ENCODE measurements at regions not wholly inside any gene's neighbourhood (a gene's known extent, or its start where the extent isn't known, plus 50 kb on each side); places are given as distances from the start of the nearest gene placed in this dataset.
"Not testable (repeated sequence)": the region's sequence is repeated elsewhere in the genome, so short reads cannot be mapped to it uniquely, and the experiment has no call there.

DNA sequence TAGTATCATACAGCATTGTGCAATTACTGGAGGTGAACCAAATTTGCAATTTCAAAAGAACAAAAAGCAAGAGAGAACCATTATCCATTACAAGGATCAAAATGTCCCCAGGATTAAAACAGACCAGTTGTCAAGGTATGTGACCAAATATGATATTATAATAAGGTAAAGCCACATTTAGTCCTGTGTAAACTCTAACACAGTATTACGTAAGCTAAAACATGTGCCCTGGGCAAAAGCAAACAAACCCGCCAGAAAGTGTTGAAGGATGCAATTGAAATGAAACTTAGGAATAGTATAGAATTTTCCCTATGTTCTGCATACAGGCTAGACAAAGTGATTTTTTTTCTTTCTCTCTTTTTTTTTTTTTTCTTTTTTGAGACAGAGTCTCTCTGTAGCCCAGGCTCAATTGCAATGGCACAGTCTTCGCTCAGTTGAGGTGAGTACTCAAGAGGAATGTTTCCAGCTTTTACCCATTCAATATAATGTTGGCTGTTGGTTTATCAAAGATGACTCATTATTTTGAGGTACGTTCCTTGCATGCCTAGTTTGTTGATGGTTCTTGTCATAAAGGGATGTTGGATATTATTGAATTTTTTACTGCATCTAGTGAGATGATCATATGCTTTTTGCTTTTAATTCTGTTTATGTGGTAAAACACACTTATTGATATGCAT is 137.1 kb upstream of the FOXG1 start:
- Histone ChIP-seq H3K36me3 (ENCODE audit: low read depth) (no peaks in the 10 kb centered on the region), H3K4me3 (ENCODE audit: severe bottlenecking) (no peak overlapping the region), H3K9me3 (ENCODE audit: severe bottlenecking) (peaks cover 7% of the 10 kb centered on the region), H3K4me1 (ENCODE audit: insufficient read depth, poor library complexity, severe bottlenecking) (peaks cover 3% of the 10 kb centered on the region), H3K27ac (ENCODE audit: poor library complexity, severe bottlenecking) (no peak overlapping the region), H3K27me3 (ENCODE audit: insufficient read depth, poor library complexity, severe bottlenecking) (no peaks in the 10 kb centered on the region)
- DNase-seq (ENCODE audit: low spot score) (no peak), ATAC-seq (ENCODE audit: low read depth) (peak; percentile 60; the same call in 2 of the 3 replicates)
- TF ChIP-seq, protein P1, sequence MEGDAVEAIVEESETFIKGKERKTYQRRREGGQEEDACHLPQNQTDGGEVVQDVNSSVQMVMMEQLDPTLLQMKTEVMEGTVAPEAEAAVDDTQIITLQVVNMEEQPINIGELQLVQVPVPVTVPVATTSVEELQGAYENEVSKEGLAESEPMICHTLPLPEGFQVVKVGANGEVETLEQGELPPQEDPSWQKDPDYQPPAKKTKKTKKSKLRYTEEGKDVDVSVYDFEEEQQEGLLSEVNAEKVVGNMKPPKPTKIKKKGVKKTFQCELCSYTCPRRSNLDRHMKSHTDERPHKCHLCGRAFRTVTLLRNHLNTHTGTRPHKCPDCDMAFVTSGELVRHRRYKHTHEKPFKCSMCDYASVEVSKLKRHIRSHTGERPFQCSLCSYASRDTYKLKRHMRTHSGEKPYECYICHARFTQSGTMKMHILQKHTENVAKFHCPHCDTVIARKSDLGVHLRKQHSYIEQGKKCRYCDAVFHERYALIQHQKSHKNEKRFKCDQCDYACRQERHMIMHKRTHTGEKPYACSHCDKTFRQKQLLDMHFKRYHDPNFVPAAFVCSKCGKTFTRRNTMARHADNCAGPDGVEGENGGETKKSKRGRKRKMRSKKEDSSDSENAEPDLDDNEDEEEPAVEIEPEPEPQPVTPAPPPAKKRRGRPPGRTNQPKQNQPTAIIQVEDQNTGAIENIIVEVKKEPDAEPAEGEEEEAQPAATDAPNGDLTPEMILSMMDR (IDR thresholded peaks at IDR 0.05; ENCODE audit: poor library complexity, severe bottlenecking): no peak

GRCh38 chr14:28630100-28630499 is 136.5 kb upstream of the FOXG1 start:
- H3K27me3 ChIP-seq (ENCODE audit: insufficient read depth, poor library complexity, severe bottlenecking): no peaks in the 10 kb centered on the region
- H3K36me3 ChIP-seq (ENCODE audit: low read depth): no peaks in the 10 kb centered on the region
- DNase-seq (ENCODE audit: low spot score) (no peak), ATAC-seq (ENCODE audit: low read depth) (no peak)
- H3K4me1 ChIP-seq (ENCODE audit: insufficient read depth, poor library complexity, severe bottlenecking): peaks cover 3% of the 10 kb centered on the region
- H3K9me3 ChIP-seq (ENCODE audit: severe bottlenecking): peaks cover 7% of the 10 kb centered on the region
- no peak overlapping the region for H3K27ac ChIP-seq (ENCODE audit: poor library complexity, severe bottlenecking)
- H3K4me3 ChIP-seq (ENCODE audit: severe bottlenecking): no peak overlapping the region
- TF ChIP-seq, protein P1 (IDR thresholded peaks at IDR 0.05; ENCODE audit: poor library complexity, severe bottlenecking): no peak

DNA sequence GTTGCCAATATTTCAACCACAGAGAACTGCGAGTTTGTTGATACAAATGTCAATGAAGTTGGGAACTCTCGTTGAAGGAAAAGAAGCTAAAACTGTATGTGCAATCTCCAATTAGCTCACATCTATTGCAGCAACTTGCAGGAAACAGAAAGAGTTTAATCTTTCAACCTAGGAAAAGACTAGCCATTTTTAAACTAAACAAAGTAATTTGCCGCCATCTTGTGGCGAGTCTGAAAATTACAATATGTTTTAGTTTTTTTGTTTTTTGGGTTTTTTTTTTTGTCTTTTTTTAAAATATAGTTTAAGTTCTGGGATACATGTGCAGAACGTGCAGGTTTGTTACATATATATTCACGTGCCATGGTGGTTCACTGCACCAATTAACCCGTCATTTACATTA is 131.2 kb upstream of the FOXG1 start:
- H3K36me3 ChIP-seq (ENCODE audit: low read depth): no peaks in the 10 kb centered on the region
- ATAC-seq (ENCODE audit: low read depth) (no peak), DNase-seq (ENCODE audit: low spot score) (no peak)
- H3K9me3 ChIP-seq (ENCODE audit: severe bottlenecking): peaks cover 7% of the 10 kb centered on the region
- TF ChIP-seq, protein P1 (IDR thresholded peaks at IDR 0.05; ENCODE audit: poor library complexity, severe bottlenecking): peak; percentile 85
- H3K4me1 ChIP-seq (ENCODE audit: insufficient read depth, poor library complexity, severe bottlenecking): no peaks in the 10 kb centered on the region
- no peak overlapping the region for H3K27ac ChIP-seq (ENCODE audit: poor library complexity, severe bottlenecking)
- H3K27me3 ChIP-seq (ENCODE audit: insufficient read depth, poor library complexity, severe bottlenecking): no peaks in the 10 kb centered on the region
- H3K4me3 ChIP-seq (ENCODE audit: severe bottlenecking): no peak overlapping the region

- H3K4me1 ChIP-seq (ENCODE audit: insufficient read depth, poor library complexity, severe bottlenecking); H3K9me3 ChIP-seq (ENCODE audit: severe bottlenecking); ATAC-seq (ENCODE audit: low read depth); H3K36me3 ChIP-seq (ENCODE audit: low read depth); H3K27me3 ChIP-seq (ENCODE audit: insufficient read depth, poor library complexity, severe bottlenecking); H3K27ac ChIP-seq (ENCODE audit: poor library complexity, severe bottlenecking); DNase-seq (ENCODE audit: low spot score); H3K4me3 ChIP-seq (ENCODE audit: severe bottlenecking): not testable (repeated sequence)
These were observed 130.8 kb upstream of the FOXG1 start for GRCh38 chr14:28635816-28636215.

DNA sequence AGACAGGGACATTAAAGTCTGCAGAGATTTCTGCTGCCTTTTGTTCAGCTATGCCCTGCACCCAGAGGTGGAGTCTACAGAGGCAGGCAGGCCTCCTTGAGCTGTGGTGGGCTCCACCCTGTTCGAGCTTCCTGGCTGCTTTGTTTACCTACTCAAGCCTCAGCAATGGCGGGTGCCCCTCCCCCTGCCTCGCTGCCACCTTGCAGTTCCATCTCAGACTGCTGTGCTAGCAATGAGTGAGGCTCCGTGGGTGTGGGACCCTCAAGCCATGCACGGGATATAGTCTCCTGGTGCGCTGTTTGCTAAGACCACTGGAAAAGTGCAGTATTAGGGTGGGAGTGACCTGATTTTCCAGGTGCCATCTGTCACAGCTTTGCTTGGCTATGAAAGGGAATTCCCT is 125.4 kb upstream of the FOXG1 start:
- H3K4me1 ChIP-seq (ENCODE audit: insufficient read depth, poor library complexity, severe bottlenecking); H3K9me3 ChIP-seq (ENCODE audit: severe bottlenecking); ATAC-seq (ENCODE audit: low read depth); H3K4me3 ChIP-seq (ENCODE audit: severe bottlenecking); H3K36me3 ChIP-seq (ENCODE audit: low read depth); DNase-seq (ENCODE audit: low spot score); H3K27me3 ChIP-seq (ENCODE audit: insufficient read depth, poor library complexity, severe bottlenecking); H3K27ac ChIP-seq (ENCODE audit: poor library complexity, severe bottlenecking): not testable (repeated sequence)

- peak overlapping the region; percentile 97 for H3K27ac ChIP-seq (ENCODE audit: poor library complexity, severe bottlenecking)
- H3K4me3 ChIP-seq (ENCODE audit: severe bottlenecking): no peak overlapping the region
- H3K36me3 ChIP-seq (ENCODE audit: low read depth): no peaks in the 10 kb centered on the region
- no peaks in the 10 kb centered on the region for H3K27me3 ChIP-seq (ENCODE audit: insufficient read depth, poor library complexity, severe bottlenecking)
- ATAC-seq (ENCODE audit: low read depth) (peak; percentile 41), DNase-seq (ENCODE audit: low spot score) (no peak)
- H3K4me1 ChIP-seq (ENCODE audit: insufficient read depth, poor library complexity, severe bottlenecking): peaks cover 44% of the 10 kb centered on the region
- no peaks in the 10 kb centered on the region for H3K9me3 ChIP-seq (ENCODE audit: severe bottlenecking)
- TF ChIP-seq, protein P1 (IDR thresholded peaks at IDR 0.05; ENCODE audit: poor library complexity, severe bottlenecking): no peak
These were observed 115.4 kb upstream of the FOXG1 start for GRCh38 chr14:28651148-28651547.
